SIG-M5 (cell line): ENCODE measurements at regions not wholly inside any gene's neighbourhood (a gene's known extent, or its start where the extent isn't known, plus 50 kb on each side); places are given as distances from the start of the nearest gene placed in this dataset.
"Not testable (repeated sequence)": the region's sequence is repeated elsewhere in the genome, so short reads cannot be mapped to it uniquely, and the experiment has no call there.

Experiments
- DNase-seq: peaks from one replicate; lab custom pipeline; 2025; lab: John Stamatoyannopoulos, UW

DNA sequence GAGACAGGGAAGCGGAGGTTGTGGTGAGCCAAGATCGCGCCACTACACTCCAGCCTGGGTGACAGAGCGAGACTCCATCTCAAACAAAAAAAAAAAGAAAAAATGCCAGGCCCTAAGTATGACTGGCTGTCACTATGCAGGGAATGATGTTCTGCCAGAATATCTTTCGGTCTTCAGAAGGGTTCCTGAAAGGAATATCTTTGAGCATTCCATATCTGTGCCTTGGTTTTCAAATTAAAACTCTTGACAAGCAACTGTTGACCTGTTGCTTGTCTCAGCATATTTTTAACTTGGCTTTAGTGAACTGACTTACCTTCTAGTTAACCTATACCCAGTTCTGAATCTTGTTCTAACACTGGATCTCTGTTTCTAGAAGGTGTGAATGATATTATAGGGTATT, 953.2 kb upstream of the FAM98A start:
- no peak for DNase-seq

DNA sequence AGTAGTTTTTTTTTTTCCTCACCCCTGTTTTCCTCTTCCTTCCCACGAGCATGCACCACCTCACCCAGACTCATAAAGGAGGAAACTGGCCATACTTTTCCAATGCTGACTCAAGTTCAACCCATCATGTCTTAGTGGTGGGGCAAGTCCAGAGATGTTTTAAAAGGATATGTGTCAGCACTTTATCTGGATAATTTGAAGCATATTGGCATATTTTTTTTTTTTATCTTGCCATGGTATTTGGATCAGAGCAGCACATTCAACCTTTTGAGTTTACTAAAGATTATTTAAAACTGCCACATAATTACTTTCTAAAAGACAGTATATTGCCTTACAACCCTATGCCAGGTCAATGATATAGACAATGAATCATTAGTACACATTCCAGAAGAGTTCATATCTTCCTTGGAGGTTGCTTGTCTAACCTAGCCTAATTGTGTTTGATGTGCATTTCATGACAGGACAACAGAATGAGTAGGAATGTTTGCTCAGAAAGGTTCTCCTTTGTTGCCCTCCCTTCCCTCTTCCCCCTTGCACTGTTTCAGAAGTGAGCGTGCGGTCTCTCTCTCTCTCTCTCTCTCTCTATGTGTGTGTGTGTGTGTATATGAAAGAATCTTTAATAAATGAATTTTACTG, 950.7 kb upstream of the FAM98A start:
- DNase-seq = no peak

DNA sequence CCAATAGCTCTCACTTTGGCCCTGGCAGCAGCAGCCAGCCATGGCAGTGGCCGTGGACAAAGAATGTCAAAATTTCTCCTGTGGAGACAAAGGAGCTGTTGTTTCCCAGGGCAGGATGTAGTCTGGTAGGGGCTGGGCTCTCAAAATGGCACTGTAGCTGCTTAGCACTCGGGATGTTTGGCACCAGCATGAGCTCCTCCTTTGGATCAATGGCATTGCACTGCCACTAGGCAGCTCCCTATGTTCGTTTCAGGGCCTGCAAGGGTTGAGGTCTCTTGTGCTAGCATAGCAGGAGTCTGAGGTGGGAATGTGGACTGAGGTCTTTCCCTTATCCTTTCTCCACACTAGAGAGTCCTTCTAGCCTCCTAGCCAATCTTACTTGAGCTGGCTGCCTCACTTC, 948.8 kb upstream of the FAM98A start:
- DNase-seq = no peak

DNA sequence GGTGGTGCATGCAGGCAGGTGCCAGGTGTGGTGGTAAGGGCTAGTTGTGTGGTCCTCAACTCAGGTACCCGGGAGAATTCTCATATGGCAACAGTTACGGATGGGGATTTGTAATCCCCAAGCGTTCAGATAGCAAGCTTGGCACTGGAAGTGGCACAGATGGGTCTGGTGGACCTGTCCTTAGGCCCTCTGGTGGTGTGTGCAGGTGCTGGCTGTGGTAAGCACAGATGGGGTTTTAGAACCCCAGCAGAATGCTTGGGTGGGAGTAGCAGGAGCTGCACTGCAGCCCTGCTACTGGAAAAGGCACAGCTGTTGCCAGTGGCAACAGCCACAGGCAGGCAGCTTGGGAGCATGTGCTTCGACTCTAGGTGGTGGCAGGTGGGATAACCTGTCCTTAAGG, 948.2 kb upstream of the FAM98A start:
- DNase-seq = no peak

DNA sequence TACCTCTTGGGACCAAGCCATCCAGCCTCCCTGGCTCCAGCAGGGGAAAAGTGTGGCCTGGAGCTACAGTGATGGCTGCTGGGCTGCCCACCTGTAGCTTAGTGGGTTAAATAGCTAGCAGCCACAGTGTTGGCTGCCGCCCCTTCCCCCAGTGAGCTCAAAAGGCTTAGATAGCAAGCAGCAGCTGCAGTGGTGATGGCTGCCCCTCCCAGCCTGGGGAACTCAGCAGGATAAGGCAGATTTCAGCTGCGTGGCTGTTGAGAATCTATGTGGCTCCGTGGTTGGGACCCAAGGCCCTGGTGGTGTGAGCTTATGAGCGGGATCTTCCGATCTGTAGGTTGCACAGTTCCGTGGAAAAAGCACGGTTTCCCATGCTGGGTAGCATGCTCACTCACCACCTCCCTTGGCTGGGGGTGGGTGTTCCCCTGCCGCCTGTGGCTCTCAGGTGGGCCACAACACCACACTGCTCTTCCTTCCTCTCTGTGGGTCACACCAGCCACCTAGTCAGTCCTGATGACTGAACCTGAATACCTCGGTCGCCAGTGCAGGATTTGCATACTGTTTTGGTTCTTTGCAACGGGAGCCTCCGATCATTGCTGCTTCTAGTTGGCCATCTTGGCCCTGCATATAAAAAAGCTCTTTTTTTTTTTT, 946.5 kb upstream of the FAM98A start:
- DNase-seq = no peak

DNA sequence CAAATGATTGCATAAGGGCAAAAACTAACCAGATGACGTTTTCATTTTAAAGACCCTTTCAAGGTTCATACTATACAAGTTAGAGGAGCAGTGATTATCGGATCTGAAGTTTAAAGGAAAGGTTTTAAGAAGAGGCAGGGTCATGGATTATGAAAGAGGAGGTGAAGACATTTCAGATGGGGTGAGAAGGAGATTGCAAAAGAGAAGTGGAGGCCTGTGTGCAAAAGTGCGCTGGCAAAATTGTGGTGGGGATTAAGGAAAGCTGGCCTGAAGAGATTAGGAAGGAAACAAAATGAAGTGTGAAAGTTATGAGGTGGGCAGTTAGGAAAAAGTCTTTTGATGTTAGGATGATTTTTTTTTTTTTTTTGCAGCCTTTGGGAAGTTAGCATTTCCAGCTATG, 935.7 kb upstream of the FAM98A start:
- no peak for DNase-seq

DNA sequence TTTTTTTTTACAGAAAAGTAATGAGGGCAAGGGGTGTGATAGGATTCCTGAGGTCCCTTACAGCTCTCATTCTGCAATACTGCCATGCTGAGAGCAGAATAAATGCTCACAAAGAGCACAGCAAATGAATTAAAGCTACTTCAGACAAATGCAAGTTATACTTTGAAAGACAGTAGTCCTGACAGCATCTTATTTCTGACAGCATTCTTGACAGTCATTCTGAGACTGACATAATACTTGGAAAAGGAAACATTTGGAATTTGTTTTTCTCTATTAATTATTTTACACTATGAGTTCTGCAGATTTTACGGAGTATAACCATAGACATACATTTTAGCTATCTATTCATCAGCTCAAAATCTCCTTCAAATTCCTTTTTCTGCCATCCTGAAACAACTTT, 935.2 kb upstream of the FAM98A start:
- DNase-seq = no peak

DNA sequence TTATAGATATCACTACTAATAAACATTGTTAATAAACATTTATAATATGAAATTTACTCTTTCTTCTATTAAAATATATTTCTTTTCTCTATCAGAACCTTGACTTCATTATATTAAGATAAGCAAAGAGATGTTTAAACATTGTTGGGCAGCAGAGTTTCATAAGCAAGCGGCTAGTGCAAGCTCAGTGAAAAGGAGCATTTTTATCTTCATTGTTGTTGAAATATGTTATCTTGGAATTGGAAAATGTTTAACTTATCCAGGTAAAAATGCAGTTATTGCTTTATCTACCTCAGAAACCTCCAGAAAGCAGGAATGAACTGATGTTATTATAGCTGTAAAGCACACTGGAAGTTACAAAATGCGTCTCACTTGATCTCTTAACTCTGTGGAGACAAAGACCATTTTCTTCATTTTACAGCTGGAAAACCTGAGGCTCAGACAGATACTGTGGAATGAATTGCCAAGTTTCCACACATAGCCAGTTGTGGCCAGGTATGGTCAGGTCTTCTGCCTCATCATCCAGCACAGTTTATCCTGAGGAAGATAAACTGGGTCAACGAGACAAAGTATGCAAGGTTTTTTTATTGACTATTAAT, 934.6 kb upstream of the FAM98A start:
- DNase-seq = no peak

DNA sequence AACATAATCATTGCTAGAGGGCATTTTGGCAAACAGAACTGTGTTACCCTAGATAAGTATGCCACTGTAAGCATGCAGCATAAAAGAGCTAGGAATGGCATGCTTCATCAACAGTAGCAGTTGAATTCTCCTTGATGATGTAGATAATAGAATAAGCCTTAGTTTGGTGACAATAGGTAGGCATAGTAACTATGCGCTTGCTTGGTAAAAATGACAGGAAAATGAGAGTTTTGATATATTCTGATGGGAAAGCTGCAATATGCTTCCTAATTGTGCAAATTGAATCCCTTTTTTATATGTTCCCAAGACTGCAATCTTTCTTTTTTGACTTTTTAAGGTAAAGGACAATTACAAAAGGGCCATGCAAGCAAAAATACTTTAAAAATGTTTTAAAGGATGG, 930.9 kb upstream of the FAM98A start:
- DNase-seq = no peak

DNA sequence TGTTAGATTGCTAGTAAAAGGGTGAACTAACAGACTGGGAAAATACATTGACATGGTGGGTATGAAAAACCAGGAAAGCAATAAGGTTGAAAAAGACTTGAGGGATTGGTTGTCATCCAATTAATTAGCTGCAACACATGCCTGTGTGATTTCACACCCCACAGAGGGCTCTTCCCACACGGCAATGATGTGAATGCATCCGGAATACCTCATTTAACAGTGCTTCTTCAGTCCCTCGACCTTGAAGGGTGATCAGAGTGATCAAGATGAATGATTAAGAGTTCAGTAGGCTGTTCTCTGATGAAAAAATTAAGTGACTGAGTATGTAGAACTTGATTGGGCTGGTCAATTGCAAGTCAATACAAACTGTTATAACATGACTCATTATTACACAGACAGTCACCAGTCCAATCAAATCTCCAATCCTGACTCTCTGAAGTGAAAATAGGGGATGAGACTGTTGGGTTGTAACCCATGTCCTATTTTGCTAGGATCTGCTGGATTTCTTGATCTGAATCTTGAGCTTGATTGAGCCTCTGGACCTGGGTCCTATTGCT, 924.9 kb upstream of the FAM98A start:
- DNase-seq = no peak

DNA sequence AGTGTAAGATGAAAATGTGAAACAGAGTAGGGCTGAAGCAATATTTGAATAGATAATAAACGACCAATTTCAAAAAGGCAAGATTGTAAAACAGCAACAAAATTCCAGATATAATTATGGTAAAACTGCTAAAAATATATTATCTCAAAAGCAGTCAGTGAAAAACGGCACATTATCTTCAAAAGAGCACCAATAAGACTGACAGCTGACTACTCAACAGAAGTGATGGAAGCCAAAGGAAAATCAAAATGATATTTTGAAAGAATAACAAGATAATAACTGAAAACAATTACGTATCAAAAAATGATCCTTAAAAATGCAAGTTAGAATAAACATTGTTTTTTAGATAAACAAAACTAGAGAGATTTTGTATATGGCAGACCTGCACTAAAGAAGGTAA, 920.6 kb upstream of the FAM98A start:
- DNase-seq = no peak

DNA sequence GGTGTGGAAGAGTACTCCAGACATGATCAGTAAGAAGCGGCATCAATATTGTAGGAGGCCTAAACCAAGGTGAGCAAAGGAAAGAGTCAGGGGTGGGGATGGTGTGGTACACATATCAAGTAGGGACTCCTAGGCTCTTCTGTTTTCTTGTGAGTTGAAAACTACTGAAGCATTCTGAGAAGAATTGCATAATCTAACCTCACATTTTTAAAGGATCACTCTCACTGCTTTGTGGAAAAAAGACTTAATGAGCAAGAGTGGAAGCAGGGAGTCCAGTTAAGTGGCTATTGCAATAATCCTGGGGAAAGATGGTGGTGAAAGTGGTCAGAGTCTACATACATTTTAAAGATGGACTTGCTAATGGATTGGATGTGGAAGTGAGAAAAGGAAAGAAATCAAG, 899.5 kb upstream of the FAM98A start:
- DNase-seq = no peak

DNA sequence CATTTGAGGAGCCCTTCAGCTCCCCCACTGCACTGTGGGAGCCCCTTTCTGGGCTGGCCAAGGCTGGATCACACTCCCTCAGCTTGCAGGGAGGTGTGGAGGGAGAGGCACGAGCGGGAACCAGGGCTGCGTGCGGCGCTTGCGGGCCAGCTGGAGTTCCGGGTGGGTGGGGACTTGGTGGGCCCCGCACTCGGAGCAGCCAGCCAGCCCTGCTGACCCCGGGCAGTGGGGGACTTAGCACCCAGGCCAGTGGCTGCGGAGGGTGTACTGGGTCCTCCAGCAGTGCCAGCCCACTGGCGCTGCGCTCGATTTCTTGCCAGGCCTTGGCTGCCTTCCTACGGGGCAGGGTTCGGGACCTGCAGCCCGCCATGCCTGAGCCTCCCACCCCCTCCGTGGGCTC, 895.1 kb upstream of the FAM98A start:
- not testable (repeated sequence) for DNase-seq

DNA sequence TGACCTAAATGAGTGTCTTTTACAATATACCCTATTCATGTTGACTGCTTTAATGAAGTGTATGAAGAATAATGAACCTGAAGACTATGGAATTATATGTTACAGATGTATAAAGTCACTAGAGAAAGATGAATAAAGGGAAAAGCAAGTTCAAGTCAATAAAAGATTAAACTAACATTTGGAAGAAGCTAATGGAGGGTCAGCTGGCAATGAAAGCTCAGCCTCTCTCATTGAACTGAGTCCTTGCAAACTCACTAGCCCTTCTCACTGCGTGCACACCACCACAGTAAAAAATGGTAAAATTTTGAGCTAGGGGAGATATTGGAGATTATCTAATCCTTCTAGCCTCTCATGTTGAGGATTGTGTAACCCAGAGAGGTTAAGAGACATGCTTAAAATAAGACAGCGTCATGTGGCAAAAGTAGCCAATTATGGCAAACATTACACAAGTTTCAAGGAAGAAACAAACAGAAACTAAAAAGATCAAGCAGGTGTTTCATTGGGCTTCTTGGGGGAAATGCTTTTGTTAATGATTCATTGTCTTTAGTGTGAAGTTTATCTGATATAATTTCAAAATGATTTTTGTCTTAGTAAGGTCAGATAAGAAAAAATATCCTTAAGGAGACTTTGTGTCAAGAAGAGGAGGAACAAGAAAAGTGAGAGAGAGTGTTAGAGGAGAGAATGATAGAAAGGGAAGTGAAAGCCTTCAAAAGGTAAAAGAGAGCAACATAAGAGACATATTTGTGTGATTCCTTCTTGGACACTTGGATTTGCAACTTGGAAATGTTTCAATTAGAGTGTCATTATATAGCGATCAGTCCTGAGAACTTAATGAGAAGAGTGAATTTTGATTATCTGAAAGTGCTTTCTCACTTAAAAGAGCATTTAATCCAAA, 893.7 kb upstream of the FAM98A start:
- DNase-seq = no peak

DNA sequence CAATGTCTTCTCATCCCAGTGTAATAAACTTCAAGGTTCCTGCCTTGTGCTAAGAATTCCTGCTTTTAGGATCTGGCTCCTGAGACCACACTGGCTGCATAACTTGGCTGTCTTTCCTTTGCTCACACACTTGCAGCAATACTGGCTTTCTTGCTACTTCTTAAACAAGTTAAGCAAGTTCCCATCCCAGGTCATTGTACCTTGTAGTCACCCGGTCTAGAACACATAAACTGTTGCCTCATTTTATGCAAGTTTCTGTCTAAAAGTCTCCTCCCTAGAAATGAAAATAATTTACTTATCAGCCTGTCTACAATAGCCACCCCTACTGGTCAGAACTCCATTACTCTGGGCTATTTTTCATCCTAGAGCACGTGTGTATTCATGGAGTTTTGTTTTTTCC, 887.9 kb upstream of the FAM98A start:
- DNase-seq = no peak

DNA sequence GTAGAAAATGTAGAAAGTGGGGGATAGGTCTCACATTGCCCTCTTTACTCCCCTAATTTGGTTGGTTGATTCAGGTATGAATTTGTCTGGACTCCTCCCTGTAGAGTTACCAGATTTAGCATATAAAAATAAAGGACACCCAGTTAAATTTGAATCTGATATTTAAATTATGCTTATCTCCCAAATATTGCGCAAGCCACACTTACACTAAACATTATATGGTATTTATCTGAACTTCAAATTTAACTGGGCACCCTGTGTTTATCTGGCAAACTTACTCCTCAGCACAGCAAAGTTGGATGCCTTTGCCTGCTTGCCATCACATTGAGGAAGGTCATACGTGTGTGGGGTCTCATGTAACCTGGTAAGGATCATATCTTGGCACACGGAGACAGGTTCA, 882.4 kb upstream of the FAM98A start:
- DNase-seq = no peak

DNA sequence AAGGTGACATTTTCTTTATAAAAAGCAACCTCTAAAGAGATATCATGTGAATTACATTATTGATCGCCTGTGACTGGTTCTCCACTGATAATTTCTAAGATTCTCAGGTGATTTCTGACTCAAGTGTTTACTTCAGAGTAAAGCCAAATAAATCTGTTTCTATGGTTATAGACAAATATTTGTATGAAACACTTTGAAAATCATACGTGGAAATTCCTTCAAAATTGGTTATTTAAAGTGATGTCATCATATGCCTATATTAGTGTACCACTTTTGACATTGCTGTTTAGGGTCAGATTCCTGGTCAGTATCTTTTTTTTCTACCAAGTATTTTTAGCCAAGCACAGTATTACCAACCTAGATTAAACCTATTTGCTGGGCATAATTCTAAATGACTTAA, 881.3 kb upstream of the FAM98A start:
- DNase-seq = no peak

DNA sequence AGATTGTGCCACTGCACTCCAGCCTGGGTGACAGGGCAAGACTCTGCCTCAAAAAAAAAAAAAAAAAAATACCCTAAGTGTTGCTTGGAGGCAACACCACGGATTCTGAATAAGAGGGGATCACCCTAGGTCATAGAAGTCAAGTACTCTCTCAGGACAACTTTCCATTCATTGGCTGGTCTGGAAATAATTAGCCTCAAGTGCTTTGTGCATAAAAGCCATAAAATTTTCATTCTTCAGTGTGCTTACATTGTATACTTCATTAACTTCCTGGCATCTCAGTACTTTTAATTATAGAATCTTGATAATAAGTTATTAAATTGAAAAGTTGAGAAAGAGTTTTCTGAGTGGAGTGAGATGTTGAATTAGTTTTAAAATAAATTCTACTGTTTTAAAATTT, 876.1 kb upstream of the FAM98A start:
- no peak for DNase-seq

DNA sequence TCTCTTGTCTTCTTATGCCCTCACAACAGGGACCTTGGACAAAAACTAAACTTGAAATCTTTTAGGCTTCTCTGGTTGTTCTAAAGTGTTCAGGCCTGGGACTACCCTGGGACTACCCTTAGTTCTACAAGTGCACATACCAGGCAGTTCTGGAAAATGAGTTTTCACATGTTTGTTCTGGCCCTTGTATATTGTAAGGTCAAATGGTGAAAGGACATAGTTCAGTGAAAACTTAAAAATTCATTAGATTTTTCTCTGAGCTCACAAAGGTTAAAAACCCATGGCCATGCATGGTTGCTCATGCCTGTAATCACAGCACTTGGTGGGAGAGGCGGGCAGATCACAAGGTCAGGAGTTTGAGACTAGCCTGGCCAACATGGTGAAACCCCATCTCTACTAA, 875.5 kb upstream of the FAM98A start:
- no peak for DNase-seq

DNA sequence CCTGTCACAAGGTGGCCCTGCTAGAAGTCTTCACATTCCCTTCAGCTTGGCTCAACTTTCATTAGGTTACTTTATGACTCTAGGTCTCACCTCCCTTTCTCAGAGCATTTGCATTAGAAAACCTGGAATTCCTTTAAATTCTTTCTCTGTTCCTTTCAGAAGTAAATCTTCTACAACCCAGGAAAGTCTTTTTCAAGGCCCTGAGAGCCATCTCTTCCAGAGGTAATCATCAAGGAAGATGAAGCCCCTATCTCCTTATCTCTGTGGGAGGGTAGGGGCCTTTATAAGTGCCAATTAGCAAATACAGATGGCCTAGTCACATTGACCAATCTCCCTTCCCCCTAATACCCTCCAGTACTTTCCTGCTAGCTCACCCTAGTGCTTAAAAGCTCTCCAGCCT, 848.0 kb upstream of the FAM98A start:
- no peak for DNase-seq

DNA sequence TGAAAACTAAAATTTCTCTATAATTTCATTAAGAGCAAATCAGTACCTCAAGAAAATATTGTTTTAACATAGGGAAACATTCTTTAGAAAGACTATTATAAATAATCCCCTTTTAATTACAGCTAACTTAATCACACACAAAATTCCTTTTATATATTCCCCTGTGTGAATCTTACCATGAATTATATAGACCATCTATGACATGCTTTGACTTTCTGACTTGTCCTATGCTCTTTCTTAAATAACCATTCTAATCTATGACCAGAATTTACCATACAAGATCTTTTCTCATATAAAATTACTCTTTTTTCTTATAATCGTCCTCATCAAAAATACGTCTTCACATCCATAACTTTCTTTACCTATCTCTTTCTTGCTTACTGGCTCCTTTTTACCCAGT, 824.2 kb upstream of the FAM98A start:
- no peak for DNase-seq

DNA sequence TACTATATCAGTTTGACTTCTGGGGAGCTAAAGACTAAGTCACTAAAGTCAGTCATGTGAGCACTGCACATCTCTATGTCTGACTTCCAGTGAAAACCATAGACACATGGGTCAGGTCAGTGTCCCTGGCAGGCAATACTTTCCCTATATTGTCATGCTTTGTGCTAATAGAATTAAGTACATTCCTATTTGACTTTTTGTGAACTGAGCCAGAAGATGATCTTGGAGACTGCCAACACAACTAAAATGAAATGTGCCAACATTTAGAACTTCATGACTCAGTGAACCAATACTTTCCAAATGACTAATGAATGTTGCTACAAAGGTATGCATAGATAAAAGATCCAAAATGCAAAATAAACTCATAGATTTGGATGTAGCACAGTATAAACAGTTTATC, 820.8 kb upstream of the FAM98A start:
- DNase-seq = no peak

DNA sequence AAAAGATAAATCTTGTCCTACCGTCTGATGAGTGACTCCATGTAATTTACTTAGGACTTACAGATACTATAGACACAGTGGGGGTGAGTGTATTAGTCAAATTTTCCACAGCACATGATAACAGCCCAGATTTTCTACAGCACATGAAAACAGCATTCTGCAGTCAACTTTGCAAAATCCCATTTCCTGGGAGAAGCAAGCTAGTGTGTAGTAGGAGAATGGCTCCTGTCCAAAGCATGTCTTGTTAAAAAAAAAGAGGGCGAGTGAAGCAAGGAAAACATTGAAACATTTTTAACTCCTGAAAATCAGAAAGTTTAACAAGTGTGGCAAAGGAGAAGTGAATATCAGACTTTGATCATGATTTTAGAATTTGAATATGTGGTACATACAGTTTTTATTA, 817.8 kb upstream of the FAM98A start:
- no peak for DNase-seq
